ENCODE measurements at regions not wholly inside any gene's neighbourhood (a gene's known extent, or its start where the extent isn't known, plus 50 kb on each side); places are given as distances from the start of the nearest gene placed in this dataset.

DNA sequence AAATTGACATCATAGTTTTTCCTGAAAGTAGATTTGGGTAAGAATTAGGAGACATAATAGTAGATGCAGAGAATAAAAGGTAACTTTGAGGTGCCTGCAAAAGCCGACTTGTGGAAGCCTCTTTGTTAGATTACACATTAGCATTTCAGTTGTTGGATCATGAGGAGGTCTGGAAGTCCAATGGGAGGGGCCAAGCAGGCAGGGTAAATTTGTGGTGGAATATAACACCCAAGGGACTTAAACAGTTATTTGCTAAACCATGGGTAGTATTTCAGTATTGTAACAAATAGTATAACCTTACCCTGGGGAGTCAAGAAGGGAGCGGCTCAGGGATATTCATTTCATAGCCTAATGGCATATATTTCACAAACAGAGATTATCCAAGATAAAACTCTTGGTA, 810.7 kb upstream of the AMOT start:
- no peak overlapping the region for H3K27ac Mint-ChIP-seq
- TF ChIP-seq, protein P1, sequence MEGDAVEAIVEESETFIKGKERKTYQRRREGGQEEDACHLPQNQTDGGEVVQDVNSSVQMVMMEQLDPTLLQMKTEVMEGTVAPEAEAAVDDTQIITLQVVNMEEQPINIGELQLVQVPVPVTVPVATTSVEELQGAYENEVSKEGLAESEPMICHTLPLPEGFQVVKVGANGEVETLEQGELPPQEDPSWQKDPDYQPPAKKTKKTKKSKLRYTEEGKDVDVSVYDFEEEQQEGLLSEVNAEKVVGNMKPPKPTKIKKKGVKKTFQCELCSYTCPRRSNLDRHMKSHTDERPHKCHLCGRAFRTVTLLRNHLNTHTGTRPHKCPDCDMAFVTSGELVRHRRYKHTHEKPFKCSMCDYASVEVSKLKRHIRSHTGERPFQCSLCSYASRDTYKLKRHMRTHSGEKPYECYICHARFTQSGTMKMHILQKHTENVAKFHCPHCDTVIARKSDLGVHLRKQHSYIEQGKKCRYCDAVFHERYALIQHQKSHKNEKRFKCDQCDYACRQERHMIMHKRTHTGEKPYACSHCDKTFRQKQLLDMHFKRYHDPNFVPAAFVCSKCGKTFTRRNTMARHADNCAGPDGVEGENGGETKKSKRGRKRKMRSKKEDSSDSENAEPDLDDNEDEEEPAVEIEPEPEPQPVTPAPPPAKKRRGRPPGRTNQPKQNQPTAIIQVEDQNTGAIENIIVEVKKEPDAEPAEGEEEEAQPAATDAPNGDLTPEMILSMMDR (IDR thresholded peaks at IDR 0.05), result no peak
- no peaks in the 10 kb centered on the region for H3K9me3 Mint-ChIP-seq
- H3K36me3 Mint-ChIP-seq (ENCODE audit: low read depth), result no peaks in the 10 kb centered on the region
- no peak overlapping the region for H3K4me3 Mint-ChIP-seq
- DNase-seq, result peak; percentile 2
- H3K27me3 Mint-ChIP-seq (ENCODE audit: low read depth, poor library complexity), result no peaks in the 10 kb centered on the region
- H3K4me1 Mint-ChIP-seq, result peaks cover 20% of the 10 kb centered on the region

DNA sequence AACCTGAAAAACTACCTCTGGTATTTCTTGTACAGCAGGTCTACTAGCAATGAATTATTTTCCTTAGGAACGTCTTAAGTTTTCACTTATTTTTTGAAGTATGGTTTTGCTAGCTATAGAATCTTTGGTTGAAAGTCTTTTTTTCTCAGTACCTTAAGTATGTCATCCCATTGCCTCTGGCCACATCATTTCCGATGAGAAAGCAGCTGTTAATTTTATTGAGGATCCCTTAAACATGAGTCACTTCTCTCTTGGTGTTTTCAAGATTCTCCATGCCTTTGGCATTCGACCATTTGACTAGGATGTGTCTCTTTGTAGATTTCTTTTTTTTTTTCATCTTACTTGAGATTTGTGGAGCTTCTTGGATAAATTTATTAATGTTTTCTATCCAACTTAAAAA, 803.8 kb upstream of the AMOT start:
- no peaks in the 10 kb centered on the region for H3K4me1 Mint-ChIP-seq
- TF ChIP-seq, protein P1 (IDR thresholded peaks at IDR 0.05), result no peak
- no peaks in the 10 kb centered on the region for H3K36me3 Mint-ChIP-seq (ENCODE audit: low read depth)

DNA sequence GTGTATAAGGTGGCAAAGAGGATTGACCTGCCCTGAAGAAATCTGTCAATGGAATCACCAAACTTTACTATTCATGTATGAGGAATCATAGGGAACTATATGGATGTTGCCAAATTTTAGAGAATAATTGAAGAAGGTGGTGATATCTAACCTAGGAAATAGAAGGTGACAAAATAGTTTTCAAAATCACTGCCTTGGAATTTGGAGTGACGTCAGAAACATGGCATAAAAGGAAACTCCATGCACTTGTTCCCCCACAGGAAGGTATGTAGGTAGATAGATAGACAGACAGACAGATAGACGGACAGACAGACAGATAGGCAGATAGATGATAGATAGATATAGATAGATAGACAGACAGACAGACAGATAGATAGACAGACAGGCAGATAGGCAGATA, 793.9 kb upstream of the AMOT start:
- H3K9me3 Mint-ChIP-seq, result no peaks in the 10 kb centered on the region
- H3K27ac Mint-ChIP-seq, result no peak overlapping the region
- TF ChIP-seq, protein P1 (IDR thresholded peaks at IDR 0.05), result no peak
- DNase-seq, result no peak
- H3K36me3 Mint-ChIP-seq (ENCODE audit: low read depth), result no peaks in the 10 kb centered on the region
- no peak overlapping the region for H3K4me3 Mint-ChIP-seq
- no peaks in the 10 kb centered on the region for H3K27me3 Mint-ChIP-seq (ENCODE audit: low read depth, poor library complexity)
- peaks cover 5% of the 10 kb centered on the region for H3K4me1 Mint-ChIP-seq

More for the DNA sequence above, 803.8 kb upstream of the AMOT start:
- no peak for DNase-seq
- Mint-ChIP-seq H3K27ac (no peak overlapping the region), H3K4me3 (no peak overlapping the region), H3K9me3 (no peaks in the 10 kb centered on the region), H3K27me3 (ENCODE audit: low read depth, poor library complexity) (peaks cover 4% of the 10 kb centered on the region)

DNA sequence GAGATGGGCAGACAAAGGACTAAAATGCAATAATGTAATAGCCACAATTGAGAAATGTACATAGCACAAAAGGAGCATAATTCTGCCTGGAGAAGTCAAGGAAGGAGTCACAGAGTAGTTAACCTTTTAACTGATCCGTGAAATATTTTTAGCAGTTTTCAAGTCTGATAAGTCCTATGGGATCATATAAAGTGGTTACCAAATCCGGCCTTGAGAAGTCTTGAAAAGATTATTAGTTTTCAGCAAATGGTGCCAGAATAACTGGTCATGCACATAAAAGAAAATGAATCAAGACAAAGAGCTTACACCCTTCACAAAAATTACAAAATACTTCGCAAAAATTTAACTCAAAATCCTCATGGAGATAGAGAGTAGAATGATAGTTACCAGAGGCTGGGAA, 788.7 kb upstream of the AMOT start:
- no peak for DNase-seq
- H3K4me1 Mint-ChIP-seq, result peaks cover 5% of the 10 kb centered on the region
- no peak overlapping the region for H3K4me3 Mint-ChIP-seq
- H3K36me3 Mint-ChIP-seq (ENCODE audit: low read depth), result no peaks in the 10 kb centered on the region
- TF ChIP-seq, protein P1 (IDR thresholded peaks at IDR 0.05), result no peak
- no peak overlapping the region for H3K27ac Mint-ChIP-seq
- no peaks in the 10 kb centered on the region for H3K27me3 Mint-ChIP-seq (ENCODE audit: low read depth, poor library complexity)
- peaks cover under 1% of the 10 kb centered on the region for H3K9me3 Mint-ChIP-seq

DNA sequence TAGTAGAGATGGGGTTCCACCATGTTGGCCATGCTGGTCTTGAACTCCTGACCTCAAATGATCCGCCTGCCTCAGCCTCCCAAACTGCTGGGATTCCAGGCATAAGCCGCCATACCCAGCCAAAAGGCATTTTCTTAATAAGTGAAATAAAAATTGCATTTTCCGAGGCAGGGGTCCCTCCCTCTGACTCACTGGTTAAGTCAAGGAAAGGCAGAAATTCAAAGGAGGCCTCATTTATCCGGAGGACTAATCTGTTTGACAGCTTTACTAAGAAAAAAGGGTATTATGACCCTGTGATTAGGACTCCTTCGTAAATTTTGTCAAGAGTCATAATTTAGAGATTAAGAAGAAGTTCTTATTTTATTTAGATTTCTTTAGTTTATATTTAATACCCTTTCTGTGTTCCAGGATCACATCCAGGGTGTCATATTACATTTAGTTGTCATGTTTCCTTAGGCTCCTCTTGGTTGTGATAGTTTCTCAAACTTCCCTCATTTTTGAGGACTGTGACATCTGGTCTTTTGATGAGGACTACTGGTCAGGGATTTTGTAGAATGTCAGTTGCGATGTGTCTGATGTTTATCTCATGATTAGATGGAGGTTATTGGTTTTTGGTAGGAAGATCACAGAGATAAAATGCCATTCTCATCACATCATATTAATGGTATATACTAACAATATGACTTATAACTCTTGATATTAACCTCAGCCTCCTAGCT, 753.7 kb upstream of the AMOT start:
- Mint-ChIP-seq H3K4me3 (no peak overlapping the region), H3K27me3 (ENCODE audit: low read depth, poor library complexity) (peaks cover 2% of the 10 kb centered on the region)
- DNase-seq, result no peak

More for the DNA sequence above, 753.7 kb upstream of the AMOT start:
- H3K36me3 Mint-ChIP-seq (ENCODE audit: low read depth), result no peaks in the 10 kb centered on the region
- TF ChIP-seq, protein P1 (IDR thresholded peaks at IDR 0.05), result no peak
- peaks cover 5% of the 10 kb centered on the region for H3K4me1 Mint-ChIP-seq
- H3K27ac Mint-ChIP-seq, result no peak overlapping the region
- H3K9me3 Mint-ChIP-seq, result peaks cover 11% of the 10 kb centered on the region
